BJ (cell line): ENCODE measurements at regions not wholly inside any gene's neighbourhood (a gene's known extent, or its start where the extent isn't known, plus 50 kb on each side); places are given as distances from the start of the nearest gene placed in this dataset.

ENCODE experiments used
- CTCF ChIA-PET: fragments of 350-600 bp; formaldehyde crosslinking; extraction: SDS; loops from one replicate; lab custom pipeline; 2021; ENCODE audit warnings: antibody characterized with exemption, inconsistent platforms; lab: Yijun Ruan, JAX
- POLR2A ChIA-PET: fragments of 300-600 bp; sonication (Branson Sonifier 250); formaldehyde crosslinking; extraction: SDS; loops from one replicate; lab custom pipeline; 2021; ENCODE audit warnings: antibody characterized with exemption; lab: Charles Lee
- DNase-seq: peaks from one replicate; pipeline ENCODE4 v3.0.0-alpha.2; 2011; ENCODE audit warnings: low read depth
- H3K27me3 ChIP-seq: 2 replicates; pipeline ENCODE4 v1.6.0; 2011; ENCODE audit warnings: low read length; ENCODE audit not compliant: control insufficient read depth, insufficient read depth
- H3K36me3 ChIP-seq: 2 replicates; pipeline ENCODE4 v1.5.1; 2011; ENCODE audit warnings: low read length; ENCODE audit not compliant: control insufficient read depth, insufficient read depth
- H3K4me3 ChIP-seq: 2 replicates; pipeline ENCODE4 v1.5.1; 2011; ENCODE audit warnings: low read depth, mild to moderate bottlenecking, control low read depth, low read length
- TF ChIP-seq, protein P1 (sequence below): IDR thresholded peaks from 2 replicates; pipeline ENCODE4 v1.5.1; 2011; ENCODE audit warnings: low read depth, mild to moderate bottlenecking, control low read depth, inconsistent platforms, low read length, moderate library complexity; ENCODE audit not compliant: insufficient read depth

- DNase-seq = peak; percentile 69
- Histone ChIP-seq H3K27me3 (no peaks in the 10 kb centered on the region), H3K4me3 (no peak overlapping the region), H3K36me3 (no peaks in the 10 kb centered on the region)
- ChIA-PET CTCF (interaction anchor here (0.6 to 1.2 kb wide), 4 partner anchors 8 to 102 kb away, joined by 3 to 4 read pairs (median 3); partner anchors contain the start of gene UNC5CL), POLR2A (no interaction called here)
- TF ChIP-seq, protein P1, sequence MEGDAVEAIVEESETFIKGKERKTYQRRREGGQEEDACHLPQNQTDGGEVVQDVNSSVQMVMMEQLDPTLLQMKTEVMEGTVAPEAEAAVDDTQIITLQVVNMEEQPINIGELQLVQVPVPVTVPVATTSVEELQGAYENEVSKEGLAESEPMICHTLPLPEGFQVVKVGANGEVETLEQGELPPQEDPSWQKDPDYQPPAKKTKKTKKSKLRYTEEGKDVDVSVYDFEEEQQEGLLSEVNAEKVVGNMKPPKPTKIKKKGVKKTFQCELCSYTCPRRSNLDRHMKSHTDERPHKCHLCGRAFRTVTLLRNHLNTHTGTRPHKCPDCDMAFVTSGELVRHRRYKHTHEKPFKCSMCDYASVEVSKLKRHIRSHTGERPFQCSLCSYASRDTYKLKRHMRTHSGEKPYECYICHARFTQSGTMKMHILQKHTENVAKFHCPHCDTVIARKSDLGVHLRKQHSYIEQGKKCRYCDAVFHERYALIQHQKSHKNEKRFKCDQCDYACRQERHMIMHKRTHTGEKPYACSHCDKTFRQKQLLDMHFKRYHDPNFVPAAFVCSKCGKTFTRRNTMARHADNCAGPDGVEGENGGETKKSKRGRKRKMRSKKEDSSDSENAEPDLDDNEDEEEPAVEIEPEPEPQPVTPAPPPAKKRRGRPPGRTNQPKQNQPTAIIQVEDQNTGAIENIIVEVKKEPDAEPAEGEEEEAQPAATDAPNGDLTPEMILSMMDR = no peak
Observed at GRCh38 chr6:40947876-40948526, 91.0 kb downstream of the UNC5CL start.

DNA sequence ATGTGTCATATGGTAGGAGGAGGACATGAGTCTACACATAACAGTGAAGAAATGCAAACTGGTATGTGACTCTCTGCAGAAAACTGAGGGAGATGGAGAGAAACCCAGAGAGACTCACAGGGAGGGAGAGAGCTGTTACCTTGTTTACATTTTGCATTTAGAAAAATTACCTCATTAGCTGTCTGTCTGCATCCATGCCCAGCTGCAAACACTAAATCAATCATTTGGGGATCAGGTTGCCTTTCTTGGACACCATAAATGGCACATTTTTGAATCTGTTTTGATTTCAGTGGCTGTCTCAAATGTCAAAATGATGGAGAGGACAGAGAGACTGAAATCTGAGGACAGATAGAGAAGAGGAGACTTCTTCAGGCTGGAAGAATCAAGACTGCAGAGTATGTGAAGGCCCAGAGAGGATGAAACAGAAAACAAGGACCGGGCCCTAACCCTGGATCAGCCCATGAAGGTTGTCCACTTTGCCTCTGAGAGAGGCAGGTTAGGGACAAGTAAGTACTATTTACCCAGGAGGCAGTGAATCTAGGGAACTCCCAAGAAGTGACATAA, 92.2 kb downstream of the UNC5CL start:
- H3K27me3 ChIP-seq = no peaks in the 10 kb centered on the region
- no peak for DNase-seq

GRCh38 chr6:40937491-40937890, 101.5 kb downstream of the UNC5CL start:
- H3K27me3 ChIP-seq = no peaks in the 10 kb centered on the region
- ChIA-PET CTCF (interaction anchor here (0.7 to 1.7 kb wide), 3 partner anchors 13 to 43 kb away, joined by 3 to 5 read pairs (median 4); no protein-coding TSS in a partner anchor), POLR2A (no interaction called here)
- TF ChIP-seq, protein P1 = no peak
- no peak for DNase-seq
- H3K36me3 ChIP-seq = no peaks in the 10 kb centered on the region
- no peak overlapping the region for H3K4me3 ChIP-seq

More for the DNA sequence above, 92.2 kb downstream of the UNC5CL start:
- POLR2A ChIA-PET = no interaction called here
- Histone ChIP-seq H3K36me3 (no peaks in the 10 kb centered on the region), H3K4me3 (no peak overlapping the region)
- TF ChIP-seq, protein P1 = no peak
- CTCF ChIA-PET = interaction anchor here (1.5 kb wide), 1 partner anchor 9 kb away, joined by 3 read pairs; no protein-coding TSS in a partner anchor

GRCh38 chr6:40936818-40937251, 102.2 kb downstream of the UNC5CL start:
- DNase-seq = peak; percentile 70
- ChIA-PET CTCF (interaction anchor here (1.4 to 1.7 kb wide), 3 partner anchors 10 to 43 kb away, joined by 3 to 5 read pairs (median 4); no protein-coding TSS in a partner anchor), POLR2A (no interaction called here)
- TF ChIP-seq, protein P1 = no peak
- Histone ChIP-seq H3K36me3 (no peaks in the 10 kb centered on the region), H3K4me3 (no peak overlapping the region), H3K27me3 (no peaks in the 10 kb centered on the region)

- POLR2A ChIA-PET = no interaction called here
- Histone ChIP-seq H3K27me3 (no peaks in the 10 kb centered on the region), H3K36me3 (no peaks in the 10 kb centered on the region), H3K4me3 (no peak overlapping the region)
- CTCF ChIA-PET = interaction anchor here (1.1 to 1.3 kb wide), 2 partner anchors 10 to 22 kb away, joined by 3 to 4 read pairs; no protein-coding TSS in a partner anchor
- TF ChIP-seq, protein P1 = no peak
- DNase-seq = no peak
Observed at GRCh38 chr6:40933864-40934263, 105.2 kb downstream of the UNC5CL start.
